ENCODE measurements at regions not wholly inside any gene's neighbourhood (a gene's known extent, or its start where the extent isn't known, plus 50 kb on each side); places are given as distances from the start of the nearest gene placed in this dataset.

DNA sequence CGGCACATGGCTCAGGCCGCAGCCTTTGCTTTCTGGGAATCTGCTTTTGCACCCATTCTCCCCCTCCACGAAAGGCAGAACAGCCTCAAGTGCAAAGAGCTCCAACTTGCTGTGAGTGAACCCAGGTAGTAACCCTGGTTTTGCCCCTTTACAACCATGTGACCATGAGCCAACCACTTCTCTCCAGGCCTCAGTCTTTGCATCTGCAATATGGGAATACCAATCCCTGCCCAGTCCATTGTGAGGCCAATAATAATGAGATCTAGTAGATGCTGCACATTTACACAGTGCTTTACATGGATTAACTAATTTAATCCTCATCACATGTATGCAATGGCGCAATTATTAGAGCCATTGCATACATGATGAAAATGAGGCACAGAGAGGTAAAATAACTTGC, 108.9 kb upstream of the MYL2 start:
- H3K4me2 ChIP-seq (ENCODE audit: low read length), result no peak overlapping the region
- H3K9ac ChIP-seq (ENCODE audit: low read length), result no peak overlapping the region
- H3K4me1 ChIP-seq (ENCODE audit: control insufficient read depth in 1 of 2, insufficient read depth in 2 of 2, low read length in 2 of 2), result peaks cover 0 to 3% of the 10 kb centered on the region in 2 experiments; a peak in 1 of 4 replicates
- CTCF ChIA-PET, result interaction anchor here (0.6 kb wide), 1 partner anchor 92 kb away, joined by 3 read pairs; no protein-coding TSS in a partner anchor
- H3K4me3 ChIP-seq (replicated peaks in 1 of 2; ENCODE audit: low read depth in 1 of 2, low read length in 2 of 2), result no peak overlapping the region
- POLR2A ChIA-PET, result no interaction called here
- TF ChIP-seq, protein P1, sequence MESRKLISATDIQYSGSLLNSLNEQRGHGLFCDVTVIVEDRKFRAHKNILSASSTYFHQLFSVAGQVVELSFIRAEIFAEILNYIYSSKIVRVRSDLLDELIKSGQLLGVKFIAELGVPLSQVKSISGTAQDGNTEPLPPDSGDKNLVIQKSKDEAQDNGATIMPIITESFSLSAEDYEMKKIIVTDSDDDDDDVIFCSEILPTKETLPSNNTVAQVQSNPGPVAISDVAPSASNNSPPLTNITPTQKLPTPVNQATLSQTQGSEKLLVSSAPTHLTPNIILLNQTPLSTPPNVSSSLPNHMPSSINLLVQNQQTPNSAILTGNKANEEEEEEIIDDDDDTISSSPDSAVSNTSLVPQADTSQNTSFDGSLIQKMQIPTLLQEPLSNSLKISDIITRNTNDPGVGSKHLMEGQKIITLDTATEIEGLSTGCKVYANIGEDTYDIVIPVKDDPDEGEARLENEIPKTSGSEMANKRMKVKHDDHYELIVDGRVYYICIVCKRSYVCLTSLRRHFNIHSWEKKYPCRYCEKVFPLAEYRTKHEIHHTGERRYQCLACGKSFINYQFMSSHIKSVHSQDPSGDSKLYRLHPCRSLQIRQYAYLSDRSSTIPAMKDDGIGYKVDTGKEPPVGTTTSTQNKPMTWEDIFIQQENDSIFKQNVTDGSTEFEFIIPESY (IDR thresholded peaks at IDR 0.05; ENCODE audit: extremely low read depth, insufficient replicate concordance, low read length), result no peak
- TF ChIP-seq EZH2 (IDR thresholded peaks at IDR 0.05) (no peak), ZNF274 (IDR thresholded peaks at IDR 0.05; ENCODE audit: low read depth, low read length) (no peak), YY1 (IDR thresholded peaks at IDR 0.05; ENCODE audit: extremely low read depth, insufficient replicate concordance, low read depth, low read length) (no peak), JUND (IDR thresholded peaks at IDR 0.05) (no peak), ELF1 (IDR thresholded peaks at IDR 0.05; ENCODE audit: borderline replicate concordance, low read depth) (no peak), SIN3A (IDR thresholded peaks at IDR 0.05; ENCODE audit: low read depth) (no peak), CEBPB (IDR thresholded peaks at IDR 0.05; ENCODE audit: low read depth) (no peak), POLR2AphosphoS5 (IDR thresholded peaks at IDR 0.05; ENCODE audit: low read depth, low read length) (no peak), EZH2phosphoT487 (IDR thresholded peaks at IDR 0.05; ENCODE audit: borderline replicate concordance) (no peak), CBX3 (IDR thresholded peaks at IDR 0.05; ENCODE audit: low read depth) (no peak), RAD21 (IDR thresholded peaks at IDR 0.05; ENCODE audit: low read depth) (no peak), POLR2A (IDR thresholded peaks at IDR 0.05; ENCODE audit: borderline replicate concordance, extremely low read depth, insufficient read depth, insufficient read length) (no peak), SRF (IDR thresholded peaks at IDR 0.05; ENCODE audit: low read depth) (no peak), SP1 (IDR thresholded peaks at IDR 0.05; ENCODE audit: low read depth) (no peak)
- TF ChIP-seq, protein P2, sequence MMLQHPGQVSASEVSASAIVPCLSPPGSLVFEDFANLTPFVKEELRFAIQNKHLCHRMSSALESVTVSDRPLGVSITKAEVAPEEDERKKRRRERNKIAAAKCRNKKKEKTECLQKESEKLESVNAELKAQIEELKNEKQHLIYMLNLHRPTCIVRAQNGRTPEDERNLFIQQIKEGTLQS (IDR thresholded peaks at IDR 0.05), result no peak
- TF ChIP-seq, protein P3, sequence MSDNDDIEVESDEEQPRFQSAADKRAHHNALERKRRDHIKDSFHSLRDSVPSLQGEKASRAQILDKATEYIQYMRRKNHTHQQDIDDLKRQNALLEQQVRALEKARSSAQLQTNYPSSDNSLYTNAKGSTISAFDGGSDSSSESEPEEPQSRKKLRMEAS (IDR thresholded peaks at IDR 0.05), result no peak
- DNase-seq (ENCODE audit: low read depth, low spot score) (no peak), ATAC-seq (no peak)
- RAD21 ChIA-PET (ENCODE audit: low non-redundant PET in 1 of 2, low total read pairs in 2 of 2, uncharacterized antibody in 2 of 2, unreplicated experiment in 2 of 2), result no interaction called here
- no peaks in the 10 kb centered on the region for H4K20me1 ChIP-seq (ENCODE audit: insufficient read depth)
- H2AFZ ChIP-seq (ENCODE audit: low read depth, low read length, poor library complexity, severe bottlenecking), result no peak overlapping the region
- intact Hi-C loops (cut with micrococcal nuclease), result no loop called here
- 0 out of 2 replicates have a peak, but pooled peaks cover 3% of the 10 kb centered on the region for H3K27me3 ChIP-seq (ENCODE audit: insufficient read depth, low read length)
- no peak overlapping the region for H3K27ac ChIP-seq (ENCODE audit: low read depth, low read length)
- H3K9me3 ChIP-seq (ENCODE audit: control insufficient read depth in 1 of 2, insufficient read depth in 1 of 2, low read depth in 1 of 2, low read length in 2 of 2), result no peaks in the 10 kb centered on the region
- BruUV-seq (replicated peaks), result no TSS peak
- H3K36me3 ChIP-seq (ENCODE audit: control insufficient read depth in 1 of 2, insufficient read depth in 2 of 2, low read length in 2 of 2), result no peaks in the 10 kb centered on the region
- no peaks in the 10 kb centered on the region for H3K79me2 ChIP-seq (ENCODE audit: insufficient read depth, low read length)
- no peaks in the 10 kb centered on the region for H3K9me2 ChIP-seq (ENCODE audit: insufficient read depth)
